GM21786 (cell line): ENCODE measurements at regions not wholly inside any gene's neighbourhood (a gene's known extent, or its start where the extent isn't known, plus 50 kb on each side); places are given as distances from the start of the nearest gene placed in this dataset.

Source experiments
- ATAC-seq: cut with Tn5 transposase; IDR thresholded peaks from one replicate; pipeline ENCODE4 v1.9.1; 2021; ENCODE audit not compliant: unreplicated experiment

DNA sequence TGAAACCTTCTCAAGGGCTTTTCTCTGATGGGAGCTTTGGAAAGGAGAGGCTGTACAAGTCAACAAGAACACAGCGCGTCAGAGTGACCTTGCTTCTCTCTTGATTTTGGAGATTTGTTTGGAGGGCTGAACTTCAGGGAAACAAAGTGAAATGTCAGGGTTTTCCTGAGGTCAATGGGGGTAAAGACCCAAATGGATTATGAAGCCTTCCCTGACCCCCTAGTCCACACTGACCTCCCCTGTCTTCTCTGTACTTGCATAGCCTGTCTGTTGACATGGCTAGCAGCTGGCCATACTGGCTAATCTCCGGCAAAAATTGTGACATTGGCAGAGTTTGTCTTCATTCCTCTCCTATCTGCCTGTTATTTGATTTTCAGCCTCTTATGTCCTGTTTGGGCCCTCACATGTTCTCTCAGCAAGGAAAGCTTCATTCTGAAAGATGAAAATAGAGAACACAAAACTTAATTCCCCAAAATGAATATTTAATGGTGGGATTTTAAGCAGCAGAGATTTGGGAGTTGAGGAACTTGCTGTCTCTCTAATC, 149.3 kb upstream of the HAAO start:
- no peak for ATAC-seq

DNA sequence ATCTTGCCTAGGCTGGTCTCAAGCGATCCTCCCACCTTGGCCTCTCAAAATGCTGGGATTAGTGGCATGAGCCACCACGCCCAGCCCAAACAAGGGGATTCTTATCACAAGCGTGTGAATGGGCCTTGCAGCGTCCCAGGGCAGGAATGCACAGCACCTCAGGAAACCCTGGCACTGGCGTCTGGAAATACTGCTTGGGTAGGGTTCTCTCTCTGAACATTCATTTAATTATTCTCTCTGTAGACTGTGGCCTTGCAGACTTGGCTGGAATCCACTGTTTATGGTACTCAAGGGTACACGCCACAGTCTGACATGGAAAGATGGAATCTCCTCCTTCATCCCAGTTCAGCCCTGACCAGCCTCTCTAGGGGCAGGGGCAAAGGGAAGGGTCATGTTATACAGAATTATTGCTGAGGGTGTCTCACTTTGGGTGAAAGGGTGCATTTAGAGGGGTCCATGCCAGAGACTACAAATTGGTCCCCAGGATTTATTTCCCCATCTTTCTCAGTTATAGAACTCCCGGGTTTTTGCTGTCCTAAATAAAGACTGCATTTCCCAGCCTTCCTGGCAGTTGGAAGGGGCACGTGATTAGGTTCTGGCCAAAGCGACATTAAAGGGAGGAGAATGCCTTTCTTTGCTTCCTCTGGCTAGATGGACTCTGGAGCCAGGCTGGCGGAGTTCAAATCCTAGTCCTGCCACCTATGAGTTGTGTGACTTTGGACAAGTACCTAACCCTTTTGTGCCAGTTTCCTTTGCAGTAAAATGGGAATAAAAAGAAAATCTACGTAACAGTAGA, 147.2 kb upstream of the HAAO start:
- ATAC-seq = no peak

DNA sequence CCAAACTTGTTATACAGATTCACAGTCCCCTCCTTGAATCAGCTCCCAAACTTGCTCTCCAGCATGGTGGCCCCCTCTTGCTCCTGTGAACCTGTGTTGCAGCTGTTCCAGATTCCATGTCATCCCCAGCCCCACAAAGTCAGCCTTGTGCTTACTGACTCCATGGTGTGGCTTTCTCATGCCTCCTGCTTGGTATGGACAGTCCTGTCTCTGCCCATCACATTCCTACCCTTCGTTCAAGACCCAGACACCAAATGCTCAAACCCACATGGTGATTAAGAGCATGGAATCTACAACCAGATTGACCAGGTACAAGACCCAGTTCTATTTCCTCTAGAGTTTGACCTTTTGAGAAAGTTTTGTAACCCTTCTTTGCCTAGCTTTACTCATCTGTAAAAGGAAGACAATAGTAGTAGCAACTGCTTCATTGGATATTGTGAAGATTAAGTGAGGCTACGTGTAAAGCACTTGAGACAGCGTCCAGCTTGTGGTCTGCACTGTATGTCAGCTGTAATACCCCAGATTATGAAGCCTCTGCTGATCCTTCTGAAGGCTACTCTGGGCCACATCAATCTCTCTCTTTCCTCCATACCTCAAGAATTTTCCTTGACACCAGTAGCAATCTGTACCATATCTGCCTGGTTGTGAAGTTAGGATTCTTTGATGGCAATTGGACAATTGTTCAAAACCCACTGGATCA, 146.4 kb upstream of the HAAO start:
- ATAC-seq = no peak

DNA sequence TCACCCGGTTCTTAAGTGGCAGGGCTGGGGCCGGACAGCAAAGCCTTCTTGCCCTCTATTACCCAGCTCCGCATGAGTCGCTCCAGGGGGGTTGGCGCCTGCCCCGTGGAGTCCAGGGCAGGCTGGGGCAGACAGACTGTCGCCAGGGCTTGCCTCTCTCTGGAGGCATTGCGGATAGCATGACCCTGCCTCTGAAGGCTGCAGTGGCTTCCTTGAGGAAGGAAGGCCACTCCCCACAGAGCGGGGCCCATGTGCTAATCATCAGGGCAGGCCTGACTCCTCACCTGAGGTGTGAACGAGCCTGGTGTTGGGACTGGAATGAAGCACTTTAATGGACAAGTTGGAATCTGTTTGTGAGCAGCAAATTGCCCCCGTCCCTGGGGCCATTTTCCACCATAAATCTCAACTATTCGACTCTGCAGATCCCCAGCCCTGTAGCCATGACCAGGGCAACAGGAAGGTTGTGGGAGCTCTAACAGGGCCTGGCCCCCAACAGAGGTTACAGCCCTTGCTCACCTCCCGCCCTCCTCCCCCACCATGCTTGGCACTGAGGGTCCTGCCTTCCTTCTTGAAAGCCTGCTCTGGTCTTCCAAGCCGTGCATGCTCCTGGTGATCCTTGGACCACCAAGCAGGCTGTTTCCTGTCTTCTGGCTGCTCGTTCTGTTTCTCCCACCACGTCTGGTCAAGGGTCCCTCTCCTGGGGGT, 144.9 kb upstream of the HAAO start:
- ATAC-seq = no peak

DNA sequence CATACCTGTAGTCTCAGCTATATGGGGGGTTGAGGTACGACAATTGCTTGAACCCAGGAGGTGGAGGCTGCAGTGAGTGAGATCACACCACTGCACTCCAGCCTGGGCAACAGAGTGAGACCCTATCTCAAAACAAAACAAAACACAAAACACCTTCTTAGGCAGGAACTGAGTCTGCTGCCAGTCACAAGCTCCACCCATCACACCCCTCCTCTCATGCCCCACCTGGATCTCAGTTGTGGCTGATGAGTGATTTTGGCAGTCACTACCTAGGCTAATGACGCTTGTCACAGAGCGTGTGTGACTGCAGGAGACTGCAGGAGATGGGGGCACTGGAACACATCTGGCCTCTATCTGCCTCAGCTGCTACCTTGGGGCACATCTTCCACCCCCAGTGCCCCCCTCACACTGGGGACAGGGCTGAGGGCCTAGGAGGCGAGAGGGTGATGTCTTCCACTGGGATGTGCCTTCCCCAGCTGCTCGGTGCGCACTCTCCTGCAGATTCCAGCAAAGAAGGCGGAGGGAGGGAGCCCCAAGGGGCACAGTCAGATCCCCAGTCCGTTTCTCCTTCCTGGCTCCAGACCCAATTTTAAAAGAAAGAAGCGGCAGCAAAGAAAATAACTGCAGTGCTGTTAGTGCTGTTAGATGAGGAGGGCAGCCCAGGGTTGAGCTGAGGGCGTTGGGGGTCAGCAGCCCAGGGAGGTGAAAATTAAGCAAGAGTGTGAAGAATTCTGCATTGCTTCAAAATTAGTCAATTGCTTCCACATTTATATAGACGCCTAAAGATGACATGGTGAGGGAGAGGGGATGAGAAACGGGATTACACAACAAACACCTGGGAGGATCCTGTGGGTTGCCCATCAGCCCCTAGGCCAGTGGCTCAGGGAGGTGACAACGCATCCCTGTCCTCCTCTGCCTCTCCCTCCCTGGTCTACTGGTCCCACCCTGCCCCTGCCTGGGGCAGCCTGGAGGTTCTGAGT, 143.6 kb upstream of the HAAO start:
- no peak for ATAC-seq

DNA sequence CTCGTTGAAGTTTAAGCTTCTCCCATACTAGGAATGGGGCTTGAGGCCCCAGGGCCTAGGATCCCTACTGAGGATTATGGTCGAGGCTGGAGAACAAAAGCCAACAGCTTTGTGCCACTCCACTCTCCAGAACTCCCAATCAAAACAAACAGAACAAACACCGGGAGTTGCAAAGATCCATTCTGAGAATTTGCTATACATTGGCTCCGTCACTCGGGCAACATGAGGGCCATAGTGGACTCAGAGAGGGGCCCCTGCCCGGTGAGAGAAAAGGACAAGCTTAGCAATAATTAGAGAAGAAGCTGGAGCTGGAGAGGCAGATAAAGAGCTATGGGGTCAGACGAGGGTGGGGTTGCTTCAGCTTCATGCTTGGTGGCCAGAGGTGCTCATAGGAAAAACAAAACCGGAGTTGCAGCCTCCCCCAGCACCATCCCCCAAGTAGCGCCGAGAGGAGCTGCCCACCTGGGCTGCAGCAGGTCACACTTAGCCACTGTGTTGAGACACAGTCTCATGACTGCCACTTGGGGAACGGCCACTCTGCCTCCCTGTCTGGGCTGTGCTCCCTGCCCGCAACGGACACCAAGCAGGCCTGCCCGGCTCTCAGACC, 142.3 kb upstream of the HAAO start:
- ATAC-seq = no peak

DNA sequence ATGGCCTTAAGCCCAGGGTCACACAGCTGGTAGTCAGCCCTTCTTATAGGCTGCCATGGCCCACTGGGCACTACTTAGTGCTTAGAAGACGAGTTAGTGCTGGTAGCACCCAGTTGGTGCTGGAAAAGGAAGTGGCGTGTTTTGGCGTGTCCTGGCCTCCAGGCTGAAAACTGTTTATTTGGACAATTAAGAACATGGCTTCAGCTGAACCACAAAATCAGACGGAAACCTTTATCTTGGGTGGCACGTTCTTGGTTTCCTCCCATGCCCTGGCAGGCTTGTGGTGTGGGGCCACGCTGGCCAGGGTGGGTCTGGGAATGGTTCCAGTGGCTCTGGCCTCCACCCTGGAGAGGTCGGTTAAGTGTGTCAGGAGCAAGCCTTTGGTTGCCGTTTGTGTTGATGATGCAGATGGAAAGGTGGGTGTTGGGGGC, 141.5 kb upstream of the HAAO start:
- no peak for ATAC-seq

DNA sequence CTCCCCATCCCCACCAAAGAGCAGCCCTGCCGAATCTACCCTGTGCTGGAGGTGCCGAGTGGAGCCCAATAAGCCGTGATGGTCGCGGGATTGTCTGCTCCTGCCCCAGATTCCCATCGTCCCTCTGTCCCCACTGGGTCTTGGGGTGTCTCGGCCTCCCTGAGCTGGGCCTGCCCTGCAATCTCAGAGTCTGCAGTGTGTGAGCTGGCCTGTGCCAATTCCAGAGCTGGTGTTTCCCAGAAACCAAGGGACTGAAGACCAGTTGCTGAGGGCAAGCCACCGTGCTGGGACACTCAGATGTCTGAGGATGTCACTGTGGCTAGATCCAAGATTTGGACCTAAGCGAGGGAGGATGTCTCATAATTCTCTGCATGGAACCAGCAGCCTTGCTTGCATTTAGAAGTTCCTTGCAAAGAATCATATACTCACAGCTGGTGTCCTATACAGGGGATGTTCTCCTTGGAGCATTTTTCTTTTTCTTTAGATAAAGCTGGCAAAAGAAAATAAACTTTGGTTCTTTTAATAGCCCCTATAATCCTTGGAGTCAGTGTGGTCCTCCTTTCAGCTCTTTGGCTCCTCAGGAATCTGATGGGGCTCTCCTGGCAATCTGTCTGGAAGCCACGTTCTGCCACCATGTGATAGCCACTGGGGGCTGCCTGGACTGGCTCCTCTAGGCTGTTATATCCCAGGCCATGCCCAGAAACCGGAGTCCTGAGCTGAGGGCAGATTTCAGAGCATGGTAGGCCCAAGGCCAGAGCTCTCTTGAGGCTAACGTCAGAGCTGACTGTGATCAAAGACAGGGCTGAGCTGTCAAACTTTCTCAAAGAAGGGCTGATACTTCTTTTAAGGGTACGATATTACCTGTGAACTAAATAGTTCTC, 140.1 kb upstream of the HAAO start:
- ATAC-seq = no peak

DNA sequence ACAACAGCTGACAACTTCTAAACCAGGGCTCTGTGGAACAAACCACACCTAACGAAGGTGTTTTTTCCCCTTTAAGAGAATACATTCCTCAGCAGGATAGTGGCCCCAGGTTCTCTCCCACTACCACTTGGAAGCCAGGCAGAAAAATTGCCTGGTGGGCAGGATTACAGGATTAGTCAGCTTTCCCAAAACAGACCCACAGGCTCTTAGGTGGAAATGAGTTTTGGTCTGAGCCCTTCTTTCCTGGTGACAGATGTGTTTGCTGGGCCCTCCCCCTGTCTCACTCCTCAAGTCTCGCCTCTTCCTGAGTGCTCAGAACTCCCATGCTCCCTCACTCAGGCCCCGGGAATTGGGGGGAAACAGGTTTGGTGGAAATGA, 139.4 kb upstream of the HAAO start:
- no peak for ATAC-seq

DNA sequence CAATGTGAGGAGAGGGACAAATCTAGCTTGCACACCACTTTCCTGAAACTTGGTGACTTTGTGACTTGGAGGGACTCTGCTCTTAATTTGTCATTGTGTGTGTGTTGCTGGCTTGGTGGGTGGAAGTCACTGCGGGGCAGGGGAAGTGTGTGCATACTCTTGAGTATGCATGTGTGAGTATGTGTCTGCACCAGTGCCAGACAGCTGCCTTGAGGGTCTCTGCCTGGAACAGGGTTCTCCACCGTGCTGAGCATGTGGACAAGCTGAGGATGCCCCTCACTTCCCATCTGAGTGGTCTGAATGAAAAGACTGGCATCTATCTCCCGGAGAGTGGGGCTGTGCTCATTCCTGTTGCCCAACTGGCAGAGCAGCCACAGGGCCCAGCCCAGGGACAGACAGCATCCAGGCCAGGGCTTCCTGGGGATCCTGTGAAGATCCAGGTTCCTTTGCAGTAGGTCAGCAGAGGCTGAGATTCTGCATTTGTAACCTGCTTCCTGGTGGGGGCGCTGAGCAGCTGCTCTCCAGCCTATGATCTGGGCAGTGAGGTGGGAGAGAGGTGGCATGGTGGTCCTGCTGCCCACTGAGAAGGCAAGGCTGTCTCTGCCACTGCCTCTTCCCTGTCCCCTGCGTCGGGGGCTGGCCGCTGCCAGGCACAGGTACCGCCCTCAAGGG, 138.9 kb upstream of the HAAO start:
- ATAC-seq = no peak

DNA sequence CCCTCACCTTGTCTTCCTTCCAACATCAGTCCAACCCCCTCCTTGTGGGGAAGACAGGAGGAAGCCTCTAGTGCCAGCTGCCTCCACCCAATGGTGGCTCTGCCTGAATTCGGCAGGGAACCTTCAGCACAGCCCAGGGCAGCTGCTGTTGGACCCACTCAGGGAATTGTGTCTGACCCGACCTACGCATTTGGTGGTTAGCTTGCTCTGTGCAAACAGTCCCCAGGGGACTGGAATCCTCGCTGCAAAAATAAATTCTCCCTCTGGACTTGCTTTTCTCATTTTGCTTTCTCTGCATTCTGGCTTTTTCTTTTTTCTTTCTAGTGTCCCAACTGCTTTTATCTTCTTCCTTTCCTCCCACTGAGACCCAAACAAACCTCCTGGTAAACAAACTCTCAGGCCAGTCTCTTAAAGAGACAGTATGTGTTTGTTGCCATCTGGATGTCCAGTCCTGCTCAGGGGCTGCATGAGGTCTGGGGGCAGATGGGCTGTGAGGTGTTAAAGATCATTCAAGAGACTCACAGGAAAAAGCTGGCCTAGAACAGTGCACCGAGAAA, 137.7 kb upstream of the HAAO start:
- ATAC-seq = no peak

DNA sequence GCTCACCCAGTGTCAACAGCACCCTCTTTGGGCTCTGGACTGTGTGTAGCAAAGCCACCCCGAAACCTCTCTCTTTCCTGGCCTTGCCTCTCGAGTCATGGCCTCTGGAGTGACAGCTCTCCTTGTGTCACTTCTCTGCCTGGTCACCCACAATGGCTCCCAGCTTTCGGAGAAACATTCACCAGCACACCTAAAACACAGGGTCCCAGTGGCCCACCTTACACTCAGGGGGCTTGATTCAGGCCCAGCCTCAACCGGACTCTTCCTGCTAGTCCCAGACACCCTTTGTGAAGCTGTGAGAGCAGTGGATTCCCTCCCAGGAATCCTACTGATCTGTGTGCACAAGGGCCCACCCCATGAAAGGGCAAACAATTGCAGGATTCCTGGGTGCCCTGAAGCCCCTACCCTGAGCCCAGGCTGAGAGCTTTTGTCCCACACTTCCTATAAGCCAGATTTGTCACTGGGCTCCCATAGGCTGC, 137.2 kb upstream of the HAAO start:
- no peak for ATAC-seq

DNA sequence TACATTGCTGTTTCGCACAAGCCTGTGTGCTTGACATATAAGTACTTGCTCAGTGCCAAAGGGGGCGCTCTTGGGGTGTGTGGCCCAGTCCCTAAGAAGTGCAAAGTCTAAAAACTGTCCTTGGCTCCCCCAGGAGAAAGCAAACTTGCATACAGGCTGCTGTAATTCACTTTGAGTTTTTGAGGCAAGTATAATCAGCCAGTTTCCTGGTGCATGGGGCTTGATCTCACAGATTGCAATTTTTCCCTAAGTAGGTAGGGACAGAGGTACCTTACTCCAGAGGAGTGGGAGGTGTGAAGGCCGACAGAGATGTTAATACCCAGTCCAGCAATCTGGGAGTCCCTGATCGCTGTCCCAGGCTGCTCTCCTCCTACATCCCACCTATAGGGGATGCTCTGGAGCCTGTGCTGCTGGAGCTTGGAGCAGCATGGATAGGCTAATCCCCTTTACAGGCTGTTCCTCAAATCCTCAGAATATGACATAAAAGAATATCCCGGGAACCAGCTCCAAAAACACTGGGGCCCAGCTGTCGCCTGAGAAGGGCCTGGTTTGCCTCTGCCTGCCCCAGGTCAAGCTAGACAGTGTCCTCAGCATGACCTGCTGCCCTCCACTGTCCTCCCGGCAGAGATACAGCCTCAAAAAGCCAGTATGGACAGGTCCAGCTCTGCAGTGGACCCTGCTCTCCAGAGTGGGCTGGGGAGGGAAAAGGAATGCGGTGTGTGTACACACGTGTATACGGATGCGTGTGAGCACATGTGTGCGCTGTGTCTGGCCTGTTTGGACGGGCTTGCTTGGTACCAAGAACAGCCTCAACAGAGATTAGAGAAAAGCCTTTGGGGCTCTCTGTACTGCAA, 136.5 kb upstream of the HAAO start:
- ATAC-seq = no peak

DNA sequence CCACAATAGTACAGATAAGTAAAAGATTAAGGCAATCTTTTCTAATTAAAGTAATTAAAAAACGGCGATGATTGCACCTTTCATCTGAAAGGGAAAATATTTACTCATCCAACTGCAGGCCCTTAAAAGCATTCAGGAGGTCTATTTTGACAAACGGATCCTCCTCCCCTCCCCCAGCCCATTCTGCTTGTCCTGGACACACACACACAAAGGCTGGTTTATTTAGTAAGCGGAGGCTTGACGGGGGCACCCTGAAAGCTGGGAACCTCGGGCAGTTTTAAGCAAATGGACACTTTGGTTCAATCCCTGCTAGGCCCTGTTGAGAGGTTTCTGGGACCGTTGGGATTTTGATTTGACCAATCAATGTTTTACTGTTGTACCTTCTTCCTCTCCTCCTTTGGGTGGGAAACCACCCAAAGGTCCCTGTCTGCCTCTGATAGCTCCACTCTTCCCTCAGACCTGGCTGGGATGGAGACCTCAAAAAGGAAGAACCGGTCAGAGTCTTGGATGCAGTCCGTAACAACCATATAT, 135.8 kb upstream of the HAAO start:
- no peak for ATAC-seq

DNA sequence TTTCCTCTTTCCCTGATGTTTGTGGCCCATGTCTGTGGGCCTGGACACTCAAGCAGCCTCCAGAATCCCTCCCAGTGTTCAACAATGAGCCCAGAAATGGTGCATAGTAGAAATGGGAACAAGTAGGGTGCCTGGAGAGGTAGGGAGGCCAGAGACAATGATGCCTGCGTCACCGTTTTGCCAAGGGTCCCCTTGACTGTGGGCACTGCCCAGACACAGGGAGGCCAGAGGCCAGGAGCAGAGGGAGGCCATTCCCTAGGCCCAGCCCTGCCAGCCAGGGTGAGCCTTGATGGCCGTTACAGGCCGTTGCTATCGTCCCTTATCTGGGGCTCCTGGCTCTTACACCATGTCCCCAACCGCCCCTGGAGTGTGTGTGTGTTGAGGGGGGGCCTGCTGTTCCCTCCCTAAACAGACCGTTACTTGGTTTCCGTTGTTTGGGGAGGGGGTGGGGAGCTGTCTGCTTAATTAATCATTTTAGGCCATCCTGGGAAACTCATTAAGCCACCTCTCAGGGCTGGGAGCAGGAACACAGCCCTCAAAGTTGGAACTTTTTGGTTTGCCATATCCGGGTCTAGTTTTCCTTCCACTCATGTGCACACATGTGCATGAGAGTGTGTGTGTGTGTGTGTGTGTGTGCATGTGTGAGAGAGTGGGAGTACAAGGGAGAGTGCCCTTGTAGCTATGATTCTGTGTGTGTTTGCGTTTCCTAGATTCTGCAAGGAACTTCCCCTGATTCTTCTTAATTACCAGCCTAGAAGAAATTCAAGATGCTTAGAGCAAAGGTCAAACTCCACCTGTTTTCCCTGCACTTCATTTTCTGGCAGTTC, 135.2 kb upstream of the HAAO start:
- ATAC-seq = no peak
